OCI-LY3 (cell line): ENCODE measurements at regions not wholly inside any gene's neighbourhood (a gene's known extent, or its start where the extent isn't known, plus 50 kb on each side); places are given as distances from the start of the nearest gene placed in this dataset.

Experiments used
- H2AFZ ChIP-seq: fragments of 200-600, 300-600 bp; shearing (Covaris generic); 2 replicates; pipeline ENCODE4 v1.6.0; 2014; ENCODE audit warnings: antibody characterized with exemption, low read depth, low read length
- H3K27ac ChIP-seq: fragments of 200-600, 300-600 bp; sonication (generic); 2 replicates; pipeline ENCODE4 v1.5.1; 2014; ENCODE audit warnings: mild to moderate bottlenecking, low read length, moderate library complexity, mixed read lengths
- H3K27me3 ChIP-seq: fragments of 200-600, 300-600 bp; sonication (generic); 2 replicates; pipeline ENCODE4 v1.6.1; 2014; ENCODE audit warnings: low read depth, low read length, mixed read lengths
- H3K36me3 ChIP-seq: fragments of 200-600, 300-600 bp; sonication (generic); replicated peaks from 2 replicates; pipeline ENCODE3; 2014; ENCODE audit warnings: low read depth, low read length, mixed read lengths
- H3K4me1 ChIP-seq: fragments of 300-600, 200-600 bp; sonication (generic); 2 replicates; pipeline ENCODE4 v1.6.1; 2014; ENCODE audit warnings: low read length, mixed read lengths
- H3K4me2 ChIP-seq: fragments of 200-600, 300-600 bp; sonication (generic); 2 replicates; pipeline ENCODE4 v1.6.1; 2014; ENCODE audit warnings: low read length, mixed read lengths
- H3K4me3 ChIP-seq: fragments of 300-600, 200-600 bp; sonication (generic); 2 replicates; pipeline ENCODE4 v1.5.1; 2014; ENCODE audit warnings: antibody characterized with exemption, mild to moderate bottlenecking, low read length, moderate library complexity
- H3K79me2 ChIP-seq: fragments of 300-600, 200-600 bp; shearing (Covaris generic); 2 replicates; pipeline ENCODE4 v1.6.1; 2014; ENCODE audit warnings: mild to moderate bottlenecking, low read length, mixed read lengths
- H3K9ac ChIP-seq: fragments of 300-600, 200-600 bp; shearing (Covaris generic); 2 replicates; pipeline ENCODE4 v1.6.0; 2014; ENCODE audit warnings: mild to moderate bottlenecking, low read length, moderate library complexity
- H3K9me3 ChIP-seq: fragments of 200-600, 300-600 bp; shearing (Covaris generic); 2 replicates; pipeline ENCODE4 v1.6.1; 2014; ENCODE audit warnings: low read length, mixed read lengths; ENCODE audit not compliant: insufficient read depth
- H4K20me1 ChIP-seq: fragments of 200-600, 300-600 bp; sonication (generic); 2 replicates; pipeline ENCODE4 v1.6.1; 2016; ENCODE audit warnings: low read length, mixed read lengths; ENCODE audit not compliant: insufficient read depth
- CTCF ChIP-seq: fragments of 200-600, 300-600 bp; sonication (generic); IDR thresholded peaks from 2 replicates; pipeline ENCODE4 v1.5.1; 2014; ENCODE audit warnings: antibody characterized with exemption, low read length, low read depth
- EZH2phosphoT487 ChIP-seq: fragments of 200-600 bp; shearing (Covaris generic); IDR thresholded peaks from 2 replicates; pipeline ENCODE4 v1.6.1; 2018; ENCODE audit warnings: antibody characterized with exemption, mixed run types, low read depth

DNA sequence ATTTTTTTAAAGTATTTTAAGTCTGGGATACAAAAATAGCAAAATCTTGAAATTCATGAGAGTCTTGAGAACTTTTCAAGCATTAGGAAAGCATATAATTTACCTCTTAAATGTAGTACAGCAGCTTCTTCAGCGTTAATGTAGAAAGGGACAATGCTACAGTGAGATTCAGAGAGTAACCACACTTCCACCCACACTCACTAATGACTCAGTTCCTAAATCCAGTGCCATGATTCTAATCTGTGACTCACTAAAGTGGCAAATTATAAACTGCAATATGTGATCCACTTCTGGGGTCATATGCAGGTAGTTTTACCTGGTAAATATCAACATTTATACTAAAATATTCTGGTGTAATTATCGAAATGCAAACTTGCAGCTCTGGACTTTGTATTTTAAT lies 434.5 kb upstream of the TUSC1 start:
- H3K27ac ChIP-seq, result no peak overlapping the region
- no peaks in the 10 kb centered on the region for H3K79me2 ChIP-seq
- no peak overlapping the region for H2AFZ ChIP-seq
- H3K4me2 ChIP-seq, result no peak overlapping the region
- H3K9me3 ChIP-seq, result no peaks in the 10 kb centered on the region
- H3K9ac ChIP-seq, result no peak overlapping the region
- H3K36me3 ChIP-seq, result no peaks in the 10 kb centered on the region
- no peaks in the 10 kb centered on the region for H3K27me3 ChIP-seq
- TF ChIP-seq CTCF (no peak), EZH2phosphoT487 (no peak)
- no peaks in the 10 kb centered on the region for H3K4me1 ChIP-seq
- no peak overlapping the region for H3K4me3 ChIP-seq
- no peaks in the 10 kb centered on the region for H4K20me1 ChIP-seq

GRCh38 chr9:26086396-26086795 lies 408.2 kb upstream of the TUSC1 start:
- Histone ChIP-seq H2AFZ (no peak overlapping the region), H3K4me3 (no peak overlapping the region), H3K9me3 (no peaks in the 10 kb centered on the region), H3K4me2 (no peak overlapping the region), H3K27ac (no peak overlapping the region), H3K9ac (no peak overlapping the region), H4K20me1 (no peaks in the 10 kb centered on the region), H3K4me1 (no peaks in the 10 kb centered on the region), H3K36me3 (no peaks in the 10 kb centered on the region), H3K27me3 (no peaks in the 10 kb centered on the region), H3K79me2 (no peaks in the 10 kb centered on the region)
- TF ChIP-seq EZH2phosphoT487 (no peak), CTCF (no peak)

- no peak overlapping the region for H2AFZ ChIP-seq
Measured at GRCh38 chr9:26081847-26082246, 403.6 kb upstream of the TUSC1 start.

GRCh38 chr9:26078706-26079105 lies 400.5 kb upstream of the TUSC1 start:
- Histone ChIP-seq H3K36me3 (no peaks in the 10 kb centered on the region), H3K27ac (no peak overlapping the region), H3K9me3 (no peaks in the 10 kb centered on the region), H4K20me1 (no peaks in the 10 kb centered on the region), H2AFZ (no peak overlapping the region), H3K79me2 (no peaks in the 10 kb centered on the region), H3K4me1 (no peaks in the 10 kb centered on the region), H3K4me2 (no peak overlapping the region), H3K9ac (no peak overlapping the region), H3K27me3 (no peaks in the 10 kb centered on the region), H3K4me3 (no peak overlapping the region)
- TF ChIP-seq CTCF (no peak), EZH2phosphoT487 (no peak)

More at GRCh38 chr9:26081847-26082246, 403.6 kb upstream of the TUSC1 start:
- H3K4me2 ChIP-seq, result no peak overlapping the region
- no peak overlapping the region for H3K9ac ChIP-seq
- no peaks in the 10 kb centered on the region for H3K9me3 ChIP-seq
- no peaks in the 10 kb centered on the region for H3K79me2 ChIP-seq
- H3K4me3 ChIP-seq, result no peak overlapping the region
- H3K27me3 ChIP-seq, result no peaks in the 10 kb centered on the region
- H3K4me1 ChIP-seq, result no peaks in the 10 kb centered on the region
- H3K36me3 ChIP-seq, result no peaks in the 10 kb centered on the region
- H4K20me1 ChIP-seq, result no peaks in the 10 kb centered on the region
- H3K27ac ChIP-seq, result no peak overlapping the region
- TF ChIP-seq CTCF, result no peak
- no peak for TF ChIP-seq EZH2phosphoT487
